GM18858 (cell line): ENCODE measurements at regions not wholly inside any gene's neighbourhood (a gene's known extent, or its start where the extent isn't known, plus 50 kb on each side); places are given as distances from the start of the nearest gene placed in this dataset.
"Not testable (repeated sequence)": the region's sequence is repeated elsewhere in the genome, so short reads cannot be mapped to it uniquely, and the experiment has no call there.

Experiments used
- ATAC-seq: cut with Tn5 transposase; IDR thresholded peaks from one replicate; pipeline ENCODE4 v1.9.1; 2021; ENCODE audit not compliant: unreplicated experiment

- ATAC-seq: no peak
These were observed 466.3 kb upstream of the ID4 start for GRCh38 chr6:19370831-19371230.

DNA sequence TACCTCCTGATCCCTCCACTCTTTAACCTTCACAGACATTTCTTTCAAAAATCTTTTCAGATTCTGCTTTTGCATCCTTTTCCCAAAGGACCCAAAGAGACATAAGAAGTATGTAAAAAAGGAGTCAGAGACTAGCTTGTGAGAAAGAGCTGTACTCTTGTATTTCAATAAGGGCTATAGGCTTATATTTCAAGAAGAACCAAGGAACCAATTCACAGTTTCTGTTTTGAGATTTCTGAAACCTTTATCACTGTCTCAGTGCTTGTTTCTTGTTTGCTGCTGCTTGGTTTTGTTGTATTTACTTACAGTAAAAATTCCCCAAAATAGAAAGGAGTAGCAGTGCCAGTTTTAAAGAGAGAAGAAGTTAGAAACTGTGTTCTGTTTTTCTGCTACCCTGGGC is 461.6 kb upstream of the ID4 start:
- ATAC-seq: no peak

GRCh38 chr6:19377722-19378121 is 459.4 kb upstream of the ID4 start:
- no peak for ATAC-seq

DNA sequence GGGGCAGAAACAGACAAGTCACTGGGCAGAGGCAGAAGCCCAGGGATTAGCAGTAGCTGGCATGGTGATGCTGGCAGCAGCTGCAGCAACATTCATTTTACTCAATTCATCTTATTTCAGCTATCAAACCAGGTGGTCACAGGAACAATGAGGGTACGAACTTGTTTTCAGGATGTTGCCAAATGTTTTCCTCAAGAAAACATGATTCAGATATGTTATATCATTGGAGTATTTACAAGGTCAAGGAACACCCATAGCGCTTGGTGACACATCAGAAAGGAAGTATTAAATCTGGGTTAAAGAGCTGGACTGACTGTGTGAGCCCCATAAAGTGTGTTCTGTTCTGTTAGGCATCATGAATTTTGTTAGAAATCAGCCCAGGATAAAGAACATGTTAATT is 456.9 kb upstream of the ID4 start:
- no peak for ATAC-seq

DNA sequence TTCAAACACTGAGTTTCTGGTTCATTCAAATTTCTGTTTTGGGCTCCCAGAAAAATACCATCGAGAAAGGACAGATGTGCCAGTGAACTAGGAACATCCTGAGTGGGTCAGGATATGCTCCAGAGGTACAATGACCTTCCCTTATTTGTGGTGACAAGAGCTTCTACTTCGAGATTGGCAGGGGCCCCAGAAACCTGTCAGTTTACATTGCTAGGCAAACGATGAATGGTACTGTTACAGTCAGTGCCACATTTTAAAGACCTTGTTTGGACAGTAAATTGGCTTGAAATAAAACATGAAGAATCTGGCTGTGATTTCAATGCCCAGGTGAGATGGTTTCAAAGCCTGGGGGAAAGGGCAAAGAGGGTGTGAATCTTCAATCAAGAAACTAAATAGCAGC is 454.5 kb upstream of the ID4 start:
- ATAC-seq: no peak

DNA sequence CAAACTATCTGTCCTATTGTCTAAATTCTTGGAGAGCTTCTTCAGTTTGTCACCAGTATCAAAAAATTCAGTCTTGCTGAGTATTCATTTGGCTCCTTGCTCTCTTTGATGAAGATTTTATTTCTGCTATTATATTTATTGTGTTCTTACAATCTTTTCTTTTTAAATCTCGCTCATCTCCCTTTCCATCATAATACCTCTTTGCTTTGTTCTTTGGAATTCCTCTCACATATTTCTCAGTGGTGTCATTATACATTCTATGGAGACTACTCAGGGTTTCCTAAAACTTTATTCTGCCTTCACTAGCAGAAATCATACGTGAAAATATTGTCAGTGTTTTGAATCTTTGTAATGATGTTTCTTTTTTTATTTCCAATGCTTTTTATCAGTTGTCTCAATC is 445.2 kb upstream of the ID4 start:
- no peak for ATAC-seq

DNA sequence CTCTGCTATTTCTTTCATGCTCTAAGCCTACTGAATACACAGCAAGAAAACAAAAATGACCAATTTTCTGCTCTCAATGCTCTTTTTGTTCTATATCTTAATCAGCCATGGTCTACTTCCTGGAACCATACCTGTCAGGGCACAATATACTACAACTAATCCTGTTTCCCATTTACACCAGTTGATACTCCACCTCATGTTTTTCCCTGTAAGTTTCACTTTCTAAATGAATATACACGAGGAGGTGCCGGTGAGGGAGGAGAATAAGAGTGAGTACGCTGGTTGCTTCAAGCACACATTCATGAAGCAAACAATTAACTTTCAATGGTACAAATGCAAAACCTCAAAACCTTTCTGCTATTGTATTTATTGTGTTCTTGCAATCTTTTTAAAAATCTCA is 443.1 kb upstream of the ID4 start:
- no peak for ATAC-seq

GRCh38 chr6:19394687-19395086 is 442.5 kb upstream of the ID4 start:
- ATAC-seq: no peak

GRCh38 chr6:19395316-19395715 is 441.9 kb upstream of the ID4 start:
- no peak for ATAC-seq

DNA sequence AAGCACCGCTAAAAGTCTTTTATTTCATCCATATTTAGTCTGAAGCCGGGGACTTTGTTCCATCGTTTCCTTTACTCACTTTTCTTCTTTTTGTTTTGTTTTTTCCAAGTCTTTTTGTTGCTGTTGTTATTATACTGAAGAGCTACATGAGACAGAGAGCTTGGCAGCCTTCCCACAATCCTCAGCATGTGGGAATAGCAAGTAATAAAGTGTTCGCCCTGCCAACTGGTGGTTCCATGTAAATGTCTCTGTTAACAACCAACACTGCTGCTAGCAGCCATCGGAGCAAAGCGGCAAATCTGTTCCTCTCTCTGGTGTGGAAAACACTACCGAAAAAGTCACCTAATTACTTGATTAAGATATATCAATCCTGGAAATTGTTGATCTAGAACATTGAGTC is 437.8 kb upstream of the ID4 start:
- no peak for ATAC-seq

GRCh38 chr6:19404884-19405283 is 432.3 kb upstream of the ID4 start:
- not testable (repeated sequence) for ATAC-seq

DNA sequence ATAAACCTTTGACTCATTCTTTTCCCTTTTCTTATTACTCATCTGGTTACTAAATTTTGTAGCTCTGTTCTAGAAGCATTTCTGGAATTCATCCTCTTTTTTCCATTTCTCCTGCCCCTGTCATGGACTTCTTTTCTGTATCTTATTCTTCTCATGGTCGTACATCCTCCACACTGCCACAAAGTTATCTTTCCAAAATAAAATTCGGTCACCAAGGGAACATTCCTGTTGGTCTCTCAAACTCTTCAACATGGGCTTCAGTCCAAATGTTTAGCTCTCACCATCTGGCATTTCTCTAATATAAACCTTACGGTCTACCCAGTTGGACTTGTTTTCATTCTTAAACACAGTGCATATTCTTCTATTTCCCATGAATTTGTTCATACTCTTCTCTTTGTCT is 428.8 kb upstream of the ID4 start:
- no peak for ATAC-seq

- no peak for ATAC-seq
These were observed 426.7 kb upstream of the ID4 start for GRCh38 chr6:19410481-19410880.

- no peak for ATAC-seq
These were observed 423.8 kb upstream of the ID4 start for GRCh38 chr6:19413323-19413722.

- ATAC-seq: no peak
These were observed 421.4 kb upstream of the ID4 start for GRCh38 chr6:19415605-19416326.

DNA sequence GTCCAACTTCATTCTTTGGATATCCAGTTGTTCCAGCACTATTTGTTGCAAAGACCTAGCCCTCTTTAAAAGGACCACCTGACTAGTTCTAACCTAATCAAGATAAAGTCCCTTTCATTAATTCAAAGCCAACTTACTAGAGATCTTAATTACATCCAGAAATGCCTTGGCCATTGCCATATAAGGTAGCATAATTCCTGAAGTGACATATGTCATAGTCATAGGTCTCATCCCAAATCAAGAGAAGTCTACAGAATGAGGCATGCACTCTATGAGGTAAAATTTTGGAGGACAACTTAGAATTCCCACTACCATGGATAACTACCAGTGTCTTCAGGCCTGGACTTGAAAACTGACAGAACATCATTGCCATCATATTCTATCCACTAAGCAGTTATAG is 420.4 kb upstream of the ID4 start:
- ATAC-seq: no peak

DNA sequence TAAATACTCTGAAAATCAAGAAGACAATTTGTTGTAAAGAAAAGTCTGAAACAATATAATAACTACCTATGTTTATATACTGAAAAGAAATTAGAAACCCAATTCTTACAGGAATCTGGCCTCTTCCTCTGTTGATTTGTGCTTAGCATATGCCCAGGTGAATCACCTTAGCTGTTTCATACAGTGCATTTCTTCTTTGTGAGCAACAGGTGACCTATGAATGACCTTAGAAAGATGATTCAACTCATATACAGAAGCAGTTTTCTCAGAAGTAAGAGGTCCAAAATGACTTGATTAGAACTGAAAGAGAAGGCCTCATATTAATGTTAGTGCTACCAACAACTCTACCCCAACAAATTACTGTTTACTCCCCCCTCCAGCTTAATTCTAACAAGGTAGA is 419.5 kb upstream of the ID4 start:
- no peak for ATAC-seq

- no peak for ATAC-seq
These were observed 412.3 kb upstream of the ID4 start for GRCh38 chr6:19424853-19425252.

DNA sequence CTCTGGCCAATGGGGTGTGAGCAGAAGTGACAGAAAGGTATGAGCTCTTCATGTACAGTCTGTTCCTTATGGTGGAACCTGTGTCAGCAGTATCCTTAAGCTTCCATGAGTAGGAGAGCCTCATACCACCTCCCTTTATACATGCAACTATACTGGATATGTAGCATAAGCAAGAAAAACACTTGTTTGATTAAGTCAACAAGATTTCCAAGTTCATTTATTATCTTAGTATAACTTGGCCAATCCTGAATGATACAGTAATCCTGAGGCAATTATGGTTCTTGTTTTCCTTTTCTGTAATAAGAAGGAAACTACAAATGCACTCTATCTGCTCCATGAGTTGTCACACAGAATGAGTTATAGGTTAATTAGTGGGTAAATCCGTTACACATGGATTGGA is 409.6 kb upstream of the ID4 start:
- no peak for ATAC-seq

DNA sequence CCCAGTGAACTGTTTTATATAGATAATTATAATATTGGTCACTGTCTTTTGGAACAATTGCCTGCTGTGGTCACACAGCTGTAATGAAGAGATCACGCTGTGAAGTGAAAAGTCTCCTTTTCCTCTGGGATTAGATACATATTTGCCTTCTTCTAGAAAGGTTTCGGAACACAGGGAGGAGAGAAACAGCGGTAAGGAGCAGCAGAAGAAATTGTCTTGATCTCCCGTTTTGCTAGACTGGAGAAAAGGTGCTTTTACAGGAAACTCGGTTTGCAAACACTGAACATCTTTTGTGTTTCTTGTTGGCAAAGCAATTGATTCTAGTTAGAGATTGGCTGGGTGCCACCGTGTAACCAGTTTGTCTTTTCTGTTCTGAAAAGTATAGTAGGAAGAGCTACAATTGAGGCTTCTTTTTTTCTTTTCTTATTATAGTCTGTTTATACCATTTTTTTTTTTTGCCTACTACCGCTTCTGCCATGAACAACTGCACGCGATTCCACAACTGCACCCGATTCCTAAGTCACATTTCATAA is 404.1 kb upstream of the ID4 start:
- ATAC-seq: no peak

GRCh38 chr6:19434065-19434464 is 403.1 kb upstream of the ID4 start:
- no peak for ATAC-seq

- ATAC-seq: no peak
These were observed 401.4 kb upstream of the ID4 start for GRCh38 chr6:19435755-19436154.
